H9 (cell line): ENCODE measurements at regions not wholly inside any gene's neighbourhood (a gene's known extent, or its start where the extent isn't known, plus 50 kb on each side); places are given as distances from the start of the nearest gene placed in this dataset.

Experiments
- DNase-seq: peaks from one replicate; pipeline ENCODE4 v3.0.0-alpha.2; 2017
- H2AFZ ChIP-seq: one replicate; pipeline ENCODE4 v1.6.1; 2013; ENCODE audit warnings: mild to moderate bottlenecking, low read length, control low read depth, moderate library complexity
- H2AK5ac ChIP-seq: 2 replicates; pipeline ENCODE4 v1.6.1; 2013; ENCODE audit warnings: low read length, control low read depth, mixed read lengths; ENCODE audit not compliant: insufficient read length
- H2BK120ac ChIP-seq: one replicate; pipeline ENCODE4 v1.6.1; 2013; ENCODE audit warnings: low read depth, mild to moderate bottlenecking, low read length, control low read depth, inconsistent platforms; ENCODE audit not compliant: poor library complexity, severe bottlenecking
- H2BK12ac ChIP-seq: 2 replicates; pipeline ENCODE4 v1.6.1; 2013; ENCODE audit warnings: low read length, control low read depth, mixed read lengths, low read depth; ENCODE audit not compliant: insufficient read length
- H2BK15ac ChIP-seq: 2 replicates; pipeline ENCODE4 v1.6.1; 2013; ENCODE audit warnings: low read depth, low read length, control low read depth
- H2BK20ac ChIP-seq: one replicate; pipeline ENCODE4 v1.6.1; 2013; ENCODE audit warnings: low read depth, mild to moderate bottlenecking, low read length, control low read depth, inconsistent platforms; ENCODE audit not compliant: poor library complexity, severe bottlenecking
- H2BK5ac ChIP-seq: 2 replicates; pipeline ENCODE4 v1.6.1; 2013; ENCODE audit warnings: low read length, control low read depth, mixed read lengths; ENCODE audit not compliant: insufficient read length
- H3K14ac ChIP-seq: 2 replicates; pipeline ENCODE4 v1.6.1; 2013; ENCODE audit warnings: low read length, control low read depth; ENCODE audit not compliant: insufficient read depth
- H3K18ac ChIP-seq: 2 replicates; pipeline ENCODE4 v1.6.1; 2013; ENCODE audit warnings: low read depth, mild to moderate bottlenecking, mixed read lengths, low read length, control low read depth; ENCODE audit not compliant: insufficient read length
- H3K23ac ChIP-seq: 2 replicates; pipeline ENCODE4 v1.6.1; 2013; ENCODE audit warnings: low read length, control low read depth, mixed read lengths, low read depth; ENCODE audit not compliant: insufficient read length
- H3K23me2 ChIP-seq: 2 replicates; pipeline ENCODE4 v1.6.1; 2013; ENCODE audit warnings: low read depth, mild to moderate bottlenecking, mixed read lengths, low read length, control low read depth; ENCODE audit not compliant: insufficient read length, poor library complexity, severe bottlenecking
- H3K27ac ChIP-seq: 2 replicates; pipeline ENCODE4 v1.5.1; 2013; ENCODE audit warnings: low read length, control low read depth, mixed read lengths, low read depth; ENCODE audit not compliant: insufficient read length
- H3K27me3 ChIP-seq: 2 replicates; pipeline ENCODE4 v1.6.1; 2013; ENCODE audit warnings: low read length, control low read depth, inconsistent platforms; ENCODE audit not compliant: insufficient read depth
- H3K4ac ChIP-seq: 2 replicates; pipeline ENCODE4 v1.6.1; 2013; ENCODE audit warnings: low read depth, mild to moderate bottlenecking, control low read depth, inconsistent platforms, low read length, moderate library complexity
- H3K4me1 ChIP-seq: 2 replicates; pipeline ENCODE4 v1.6.1; 2013; ENCODE audit warnings: low read length, control low read depth, inconsistent platforms; ENCODE audit not compliant: insufficient read depth
- H3K4me2 ChIP-seq: 2 replicates; pipeline ENCODE4 v1.6.1; 2013; ENCODE audit warnings: low read length, control low read depth, mixed read lengths; ENCODE audit not compliant: insufficient read length, insufficient read depth
- H3K56ac ChIP-seq: 2 replicates; pipeline ENCODE4 v1.6.1; 2013; ENCODE audit warnings: low read depth, mild to moderate bottlenecking, mixed read lengths, low read length, control low read depth; ENCODE audit not compliant: insufficient read length
- H3K79me1 ChIP-seq: 2 replicates; pipeline ENCODE4 v1.6.1; 2013; ENCODE audit warnings: low read depth, mild to moderate bottlenecking, moderate library complexity, low read length, control low read depth, inconsistent platforms; ENCODE audit not compliant: insufficient read depth, poor library complexity, severe bottlenecking
- H3K79me2 ChIP-seq: 2 replicates; pipeline ENCODE4 v1.6.1; 2013; ENCODE audit warnings: low read length, control low read depth, inconsistent platforms; ENCODE audit not compliant: insufficient read depth
- H3K9ac ChIP-seq: 2 replicates; pipeline ENCODE4 v1.6.1; 2013; ENCODE audit warnings: low read length, control low read depth, mixed read lengths; ENCODE audit not compliant: insufficient read length; ENCODE audit errors: extremely low read depth
- H3K9me3 ChIP-seq: one replicate; pipeline ENCODE4 v1.6.1; 2013; ENCODE audit warnings: low read depth, low read length, inconsistent platforms; ENCODE audit not compliant: control insufficient read depth
- H3T11ph ChIP-seq: one replicate; pipeline ENCODE4 v1.6.1; 2013; ENCODE audit warnings: mild to moderate bottlenecking, low read length, control low read depth, inconsistent platforms
- H4K20me1 ChIP-seq: one replicate; pipeline ENCODE4 v1.6.1; 2013; ENCODE audit not compliant: control insufficient read depth, insufficient read length, insufficient read depth
- H4K5ac ChIP-seq: 2 replicates; pipeline ENCODE4 v1.6.1; 2013; ENCODE audit warnings: low read depth, mild to moderate bottlenecking, mixed read lengths, low read length, control low read depth; ENCODE audit not compliant: insufficient read length
- H4K8ac ChIP-seq: replicated peaks from 2 replicates; pipeline ENCODE4 v1.6.1; 2013; ENCODE audit warnings: low read length, control low read depth, mixed read lengths, low read depth; ENCODE audit not compliant: insufficient read length
- H4K91ac ChIP-seq: 2 replicates; pipeline ENCODE4 v1.6.1; 2013; ENCODE audit warnings: low read depth, mild to moderate bottlenecking, moderate library complexity, mixed read lengths, low read length, control low read depth; ENCODE audit not compliant: insufficient read length
- H3K27ac Mint-ChIP-seq, 3 experiments: 2 replicates in 2 of 3; 3 replicates in 1 of 3; pipeline ENCODE4 v1.8.0; 2020 to 2021; ENCODE audit warnings: mixed read lengths in 3 of 3, mild to moderate bottlenecking in 1 of 3, moderate library complexity in 1 of 3
- H3K27me3 Mint-ChIP-seq: 2 replicates; pipeline ENCODE4 v1.8.0; 2021; ENCODE audit warnings: low read depth, mild to moderate bottlenecking, moderate library complexity, mixed read lengths
- H3K36me3 Mint-ChIP-seq, 3 experiments: 2 replicates in 2 of 3; 3 replicates in 1 of 3; pipeline ENCODE4 v1.8.0; 2020 to 2021; ENCODE audit warnings: low read depth in 3 of 3, mixed read lengths in 3 of 3; ENCODE audit not compliant: insufficient read depth in 1 of 3
- H3K4me1 Mint-ChIP-seq, 2 experiments: 2 replicates each; pipeline ENCODE4 v1.8.0; 2020; ENCODE audit warnings: mixed read lengths in 2 of 2
- H3K4me3 Mint-ChIP-seq, 2 experiments: 2 replicates in 1 of 2; 3 replicates in 1 of 2; pipeline ENCODE4 v1.8.0; 2020 to 2021; ENCODE audit warnings: mild to moderate bottlenecking in 2 of 2, mixed read lengths in 2 of 2, moderate library complexity in 1 of 2
- H3K9me3 Mint-ChIP-seq, 2 experiments: 2 replicates in 1 of 2; 3 replicates in 1 of 2; pipeline ENCODE4 v1.8.0; 2020; ENCODE audit warnings: mild to moderate bottlenecking in 2 of 2, mixed read lengths in 2 of 2, moderate library complexity in 1 of 2
- CTCF ChIP-seq: fragments of 200-600 bp; sonication (generic); conservative IDR thresholded peaks from 3 replicates; pipeline ENCODE4 v1.8.0; 2021; ENCODE audit warnings: antibody characterized with exemption, mild to moderate bottlenecking
- WGBS: extraction: QIAGEN DNeasy Blood & Tissue Kit; methylation state at CpG from one replicate; pipeline ENCODE4 v1.1.7; 2013; ENCODE audit warnings: missing lambda C conversion rate, low lambda C conversion rate, mixed read lengths; ENCODE audit not compliant: insufficient read length; ENCODE audit errors: extremely low coverage; 5-methylcytosine and 5-hydroxymethylcytosine counted together

DNA sequence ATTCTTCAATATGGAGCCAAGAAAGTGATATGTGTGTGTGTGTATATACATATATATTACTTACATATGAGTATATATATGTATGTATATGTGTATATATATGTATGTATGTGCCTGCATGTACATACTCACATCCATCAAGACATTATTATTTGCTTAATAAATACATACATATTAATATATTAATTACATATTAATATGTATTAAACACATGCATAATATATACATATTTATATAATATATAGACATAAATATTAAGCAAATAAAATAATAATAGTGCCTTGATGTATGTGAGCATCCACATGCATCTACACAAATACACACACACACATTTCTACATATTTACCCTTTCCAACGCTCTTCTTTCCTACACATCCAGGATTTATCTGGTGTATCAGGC, 88.7 kb upstream of the KCNMA1 start:
- H4K20me1 ChIP-seq = no peaks in the 10 kb centered on the region
- no peak overlapping the region for H3K23ac ChIP-seq
- H3K14ac ChIP-seq = no peak overlapping the region
- no peak overlapping the region for H4K5ac ChIP-seq
- no peak overlapping the region for H2BK15ac ChIP-seq
- H3K23me2 ChIP-seq = no peaks in the 10 kb centered on the region
- H3K79me1 ChIP-seq = no peaks in the 10 kb centered on the region
- H3K9me3 Mint-ChIP-seq = no peaks in the 10 kb centered on the region
- peaks cover 4 to 8% of the 10 kb centered on the region in 2 experiments for H3K4me1 Mint-ChIP-seq
- no peaks in the 10 kb centered on the region for H3K9me3 ChIP-seq
- H4K8ac ChIP-seq = no peak overlapping the region
- H2BK120ac ChIP-seq = no peak overlapping the region
- H3K36me3 Mint-ChIP-seq = no peaks in the 10 kb centered on the region
- H2BK5ac ChIP-seq = no peak overlapping the region
- no peaks in the 10 kb centered on the region for H3K79me2 ChIP-seq
- no peak overlapping the region for H2BK20ac ChIP-seq
- H3K18ac ChIP-seq = no peak overlapping the region
- no peak overlapping the region for H3K9ac ChIP-seq
- no peak overlapping the region for H2AK5ac ChIP-seq
- H3K4ac ChIP-seq = no peak overlapping the region
- no peaks in the 10 kb centered on the region for H3K4me1 ChIP-seq
- no peak overlapping the region for H3K27ac Mint-ChIP-seq
- no peak overlapping the region for H2AFZ ChIP-seq
- no peak overlapping the region for H2BK12ac ChIP-seq
- no peak overlapping the region for H3K27ac ChIP-seq
- H3K56ac ChIP-seq = no peak overlapping the region
- no peak overlapping the region for H3T11ph ChIP-seq
- no peak overlapping the region for H3K4me3 Mint-ChIP-seq
- H3K27me3 ChIP-seq = no peaks in the 10 kb centered on the region
- no peak overlapping the region for H4K91ac ChIP-seq
- peaks cover 4% of the 10 kb centered on the region for H3K27me3 Mint-ChIP-seq
- H3K4me2 ChIP-seq = no peak overlapping the region
- TF ChIP-seq CTCF = no peak
- WGBS = no CpG with 5 or more reads among the region's 1 CpG
- DNase-seq = no peak
